Motor neuron (in vitro differentiated cells): ENCODE measurements at regions not wholly inside any gene's neighbourhood (a gene's known extent, or its start where the extent isn't known, plus 50 kb on each side); places are given as distances from the start of the nearest gene placed in this dataset.

ENCODE experiments used
- ATAC-seq, 8 experiments: fragments of 200-7000 bp; cut with Tn5 transposase; replicated peaks in 6 of 8; 2 replicates each; pipeline ENCODE4 v1.8.0; 2021; ENCODE audit warnings: mild to moderate bottlenecking in 8 of 8, moderate library complexity in 8 of 8
- H3K27ac ChIP-seq, 2 donors: fragments of 250-450 bp; sonication (Bioruptor Pico); 2 replicates each; pipeline ENCODE4 v1.9.0; 2021; ENCODE audit warnings: antibody characterized with exemption in 2 of 2, mild to moderate bottlenecking in 2 of 2, moderate library complexity in 1 of 2
- H3K4me1 ChIP-seq, 2 donors: fragments of 250-450 bp; sonication (Bioruptor Pico); replicated peaks in 1 of 2; 2 replicates each; pipeline ENCODE4 v1.6.1; 2021; ENCODE audit warnings: antibody characterized with exemption in 2 of 2, mild to moderate bottlenecking in 2 of 2, moderate library complexity in 1 of 2
- H3K4me3 ChIP-seq, 5 donors: fragments of 250-450 bp; sonication (Bioruptor Pico); 2 replicates each; pipeline ENCODE4 v1.9.0; 2021; ENCODE audit warnings: antibody characterized with exemption in 5 of 5, mild to moderate bottlenecking in 5 of 5, moderate library complexity in 4 of 5
- WGBS, 10 experiments: fragments of 450-650 bp; shearing (Covaris generic); methylation state at CpG; one replicate each; pipeline ENCODE4 v1.0.0; 2022; 5-methylcytosine and 5-hydroxymethylcytosine counted together
- in situ Hi-C, 9 experiments: fragments of 400-800 bp; cut with MboI; loops; one replicate each; pipeline ENCODE4 v1.15.0; 2021; ENCODE audit warnings: low sequenced_read_pairs in 9 of 9, low pct_unique_long_range_greater_than_20kb in 2 of 9; ENCODE audit not compliant: unreplicated experiment in 9 of 9

- ATAC-seq: no peak
- no peaks in the 10 kb centered on the region for H3K4me1 ChIP-seq
- no peak overlapping the region for H3K27ac ChIP-seq
- H3K4me3 ChIP-seq: no peak overlapping the region
- in situ Hi-C loops: no loop called here
Observed at GRCh38 chr1:99123936-99124335, 119.3 kb upstream of the PLPPR5 start.

- in situ Hi-C loops: no loop called here
- Histone ChIP-seq H3K4me3 (no peak overlapping the region), H3K4me1 (no peaks in the 10 kb centered on the region), H3K27ac (no peak overlapping the region)
- ATAC-seq: no peak
Observed at GRCh38 chr1:99131546-99131945, 126.9 kb upstream of the PLPPR5 start.

- Histone ChIP-seq H3K4me1 (no peaks in the 10 kb centered on the region), H3K4me3 (no peak overlapping the region), H3K27ac (no peak overlapping the region)
- 0 to 75% (median 63%) methylated on average over 2 to 3 of the region's 3 CpGs for WGBS, 10 experiments
- in situ Hi-C loops: no loop called here
- ATAC-seq: peak in 1 of 8 experiments; percentile 18
Observed at GRCh38 chr1:99133756-99134500, 129.3 kb upstream of the PLPPR5 start.

- Histone ChIP-seq H3K27ac (no peak overlapping the region), H3K4me3 (no peak overlapping the region), H3K4me1 (no peaks in the 10 kb centered on the region)
- ATAC-seq: peak in 3 of 8 experiments; percentile 27 to 51 (median 42)
- in situ Hi-C loops: no loop called here
- WGBS, 10 experiments: 33 to 100% (median 89%) methylated on average over 1 of the region's 1 CpG; no CpG with 5 or more reads in 2 of the 10 experiments
Observed at GRCh38 chr1:99137554-99138206, 126.6 kb upstream of the PLPPR4 start.

- H3K4me1 ChIP-seq: no peaks in the 10 kb centered on the region
- 63 to 100% (median 79%) methylated on average over 2 to 10 of the region's 11 CpGs for WGBS, 10 experiments
- no peak for ATAC-seq
- no peak overlapping the region for H3K27ac ChIP-seq
- in situ Hi-C loops: no loop called here
- no peak overlapping the region for H3K4me3 ChIP-seq
Observed at GRCh38 chr1:99139876-99140275, 124.4 kb upstream of the PLPPR4 start.

GRCh38 chr1:99146129-99146848 lies 118.0 kb upstream of the PLPPR4 start:
- in situ Hi-C loops: no loop called here
- WGBS, 10 experiments: 68 to 100% (median 92%) methylated on average over 2 to 7 of the region's 15 CpGs; no CpG with 5 or more reads in 3 of the 10 experiments
- no peaks in the 10 kb centered on the region for H3K4me1 ChIP-seq
- H3K4me3 ChIP-seq: no peak overlapping the region
- no peak for ATAC-seq
- no peak overlapping the region for H3K27ac ChIP-seq

- Histone ChIP-seq H3K27ac (no peak overlapping the region), H3K4me1 (no peaks in the 10 kb centered on the region), H3K4me3 (no peak overlapping the region)
- in situ Hi-C loops: loop anchor here in 1 of 9 experiments (25.0 kb wide), 1 partner anchor 363 kb away; no protein-coding TSS in a partner anchor
- WGBS, 10 experiments: 19 to 100% (median 88%) methylated on average over 2 to 3 of the region's 3 CpGs; no CpG with 5 or more reads in 1 of the 10 experiments
- ATAC-seq: no peak
Observed at GRCh38 chr1:99149952-99150351, 114.3 kb upstream of the PLPPR4 start.

- Histone ChIP-seq H3K4me3 (no peak overlapping the region), H3K27ac (no peak overlapping the region), H3K4me1 (no peaks in the 10 kb centered on the region)
- ATAC-seq: no peak
- in situ Hi-C loops: loop anchor here in 1 of 9 experiments (25.0 kb wide), 1 partner anchor 365 kb away; no protein-coding TSS in a partner anchor
- 0 to 89% (median 60%) methylated on average over 1 of the region's 1 CpG; no CpG with 5 or more reads in 1 of the 10 experiments for WGBS, 10 experiments
Observed at GRCh38 chr1:99152132-99152531, 112.2 kb upstream of the PLPPR4 start.

GRCh38 chr1:99163671-99164070 lies 100.6 kb upstream of the PLPPR4 start:
- H3K4me1 ChIP-seq: no peaks in the 10 kb centered on the region
- no peak overlapping the region for H3K27ac ChIP-seq
- no peak overlapping the region for H3K4me3 ChIP-seq
- in situ Hi-C loops: loop anchor here in 1 of 9 experiments (25.0 kb wide), 1 partner anchor 376 kb away; no protein-coding TSS in a partner anchor
- WGBS, 10 experiments: 0 to 80% (median 65%) methylated on average over 1 to 2 of the region's 2 CpGs; no CpG with 5 or more reads in 4 of the 10 experiments
- peak in 3 of 8 experiments; percentile 17 to 50 (median 25) for ATAC-seq

- peak in 2 of 8 experiments; percentile 59 to 65 for ATAC-seq
- in situ Hi-C loops: loop anchor here in 1 of 9 experiments (25.0 kb wide), 1 partner anchor 383 kb away; no protein-coding TSS in a partner anchor
- H3K4me1 ChIP-seq: no peaks in the 10 kb centered on the region
- WGBS, 10 experiments: 25 to 100% (median 92%) methylated on average over 1 of the region's 1 CpG
- no peak overlapping the region for H3K27ac ChIP-seq
- H3K4me3 ChIP-seq: no peak overlapping the region
Observed at GRCh38 chr1:99170516-99170915, 93.8 kb upstream of the PLPPR4 start.

- H3K4me1 ChIP-seq: no peaks in the 10 kb centered on the region
- H3K27ac ChIP-seq: no peak overlapping the region
- no peak for ATAC-seq
- in situ Hi-C loops: loop anchor here in 1 of 9 experiments (25.0 kb wide), 1 partner anchor 384 kb away; no protein-coding TSS in a partner anchor
- no peak overlapping the region for H3K4me3 ChIP-seq
- WGBS, 10 experiments: 46 to 100% (median 84%) methylated on average over 1 to 7 of the region's 7 CpGs
Observed at GRCh38 chr1:99171184-99171813, 93.0 kb upstream of the PLPPR4 start.

GRCh38 chr1:99173282-99173681 lies 91.0 kb upstream of the PLPPR4 start:
- ATAC-seq: no peak
- Histone ChIP-seq H3K4me1 (no peaks in the 10 kb centered on the region), H3K27ac (no peak overlapping the region), H3K4me3 (no peak overlapping the region)
- 33 to 100% (median 84%) methylated on average over 1 to 3 of the region's 3 CpGs for WGBS, 10 experiments
- in situ Hi-C loops: loop anchor here in 1 of 9 experiments (25.0 kb wide), 1 partner anchor 386 kb away; no protein-coding TSS in a partner anchor
